Keratinocyte (primary cell): ENCODE measurements at regions not wholly inside any gene's neighbourhood (a gene's known extent, or its start where the extent isn't known, plus 50 kb on each side); places are given as distances from the start of the nearest gene placed in this dataset.

Source experiments
- DNase-seq: peaks from one replicate; pipeline ENCODE4 v3.0.0-alpha.2; 2011; ENCODE audit warnings: low read depth, missing footprints, low spot score
- FAIRE-seq: peaks from 2 replicates; lab custom pipeline; 2011; peaks lifted over from hg19 to GRCh38; lab: Jason Lieb, UNC
- H2AFZ ChIP-seq: 2 replicates; pipeline ENCODE4 v1.6.0; 2012; ENCODE audit warnings: low read length, control low read depth, inconsistent platforms; ENCODE audit not compliant: control insufficient read depth
- H3K27ac ChIP-seq: 2 replicates; pipeline ENCODE4 v1.5.1; 2011; ENCODE audit warnings: low read length; ENCODE audit not compliant: control insufficient read depth, insufficient read depth
- H3K27me3 ChIP-seq: 3 replicates; pipeline ENCODE4 v1.6.0; 2011; ENCODE audit warnings: low read length; ENCODE audit not compliant: control insufficient read depth, insufficient read depth; ENCODE audit errors: extremely low read depth
- H3K36me3 ChIP-seq, 2 experiments: 2 replicates in 1 of 2; 3 replicates in 1 of 2; pipeline ENCODE4 v1.5.1; 2011; ENCODE audit warnings: low read length in 2 of 2, mild to moderate bottlenecking in 1 of 2; ENCODE audit not compliant: control insufficient read depth in 2 of 2, insufficient read depth in 2 of 2; ENCODE audit errors: extremely low read depth in 1 of 2
- H3K4me1 ChIP-seq: 3 replicates; pipeline ENCODE4 v1.5.1; 2011; ENCODE audit warnings: low read length; ENCODE audit not compliant: control insufficient read depth, insufficient read depth; ENCODE audit errors: extremely low read depth
- H3K4me2 ChIP-seq: 3 replicates; pipeline ENCODE4 v1.6.0; 2011; ENCODE audit warnings: low read depth, low read length; ENCODE audit not compliant: control insufficient read depth, insufficient read depth; ENCODE audit errors: extremely low read depth
- H3K4me3 ChIP-seq, 3 experiments: fragments of 200-600 bp in 1 of 3; sonication (generic) in 1 of 3; 2 replicates in 2 of 3; 3 replicates in 1 of 3; pipeline ENCODE4 v1.5.1; 2011 to 2016; ENCODE audit warnings: low read length in 3 of 3, mild to moderate bottlenecking in 3 of 3, control low read depth in 2 of 3, inconsistent platforms in 1 of 3, low read depth in 1 of 3, mixed read lengths in 1 of 3, mixed run types in 1 of 3, moderate library complexity in 1 of 3; ENCODE audit not compliant: control insufficient read depth in 2 of 3, insufficient read depth in 2 of 3; ENCODE audit errors: extremely low read depth in 1 of 3
- H3K79me2 ChIP-seq: 2 replicates; pipeline ENCODE4 v1.6.0; 2012; ENCODE audit warnings: low read length; ENCODE audit not compliant: control insufficient read depth, insufficient read depth
- H3K9ac ChIP-seq: 3 replicates; pipeline ENCODE4 v1.6.0; 2011; ENCODE audit warnings: low read length; ENCODE audit not compliant: control insufficient read depth, insufficient read depth; ENCODE audit errors: extremely low read depth
- H3K9me1 ChIP-seq: 3 replicates; pipeline ENCODE4 v1.6.0; 2011; ENCODE audit warnings: low read length; ENCODE audit not compliant: control insufficient read depth, insufficient read depth; ENCODE audit errors: extremely low read depth
- H3K9me3 ChIP-seq: 2 replicates; pipeline ENCODE4 v1.5.1; 2012; ENCODE audit warnings: low read depth, low read length; ENCODE audit not compliant: control insufficient read depth
- H4K20me1 ChIP-seq: 3 replicates; pipeline ENCODE4 v1.6.0; 2011; ENCODE audit warnings: low read length; ENCODE audit not compliant: control insufficient read depth, insufficient read depth; ENCODE audit errors: extremely low read depth
- EZH2 ChIP-seq: IDR thresholded peaks from one replicate; pipeline ENCODE4 v1.6.1; 2012; ENCODE audit warnings: inconsistent platforms, mild to moderate bottlenecking, low read length, moderate library complexity
- dilution Hi-C: fragments of 300-500 bp; cut with MboI; formaldehyde crosslinking; loops from one replicate; pipeline ENCODE4 v1.7.0; 2020; ENCODE audit warnings: low sequenced_read_pairs; ENCODE audit not compliant: extremely low pct_ligation_motif_present
- TF ChIP-seq, protein P1 (sequence below), 3 experiments: IDR thresholded peaks in 1 of 3; conservative IDR thresholded peaks in 1 of 3; optimal IDR thresholded peaks in 1 of 3; 2 replicates in 2 of 3; 3 replicates in 1 of 3; pipeline versions ENCODE3 to v1.5.1; 2011; ENCODE audit warnings: low read length in 3 of 3, mild to moderate bottlenecking in 3 of 3, moderate library complexity in 2 of 3, control low read depth in 1 of 3, inconsistent platforms in 1 of 3; ENCODE audit not compliant: insufficient read depth in 2 of 3; ENCODE audit errors: extremely low read depth in 1 of 3

GRCh38 chr3:67804578-67804977 lies 150.2 kb upstream of the SUCLG2 start:
- H2AFZ ChIP-seq: no peak overlapping the region
- TF ChIP-seq, protein P1, sequence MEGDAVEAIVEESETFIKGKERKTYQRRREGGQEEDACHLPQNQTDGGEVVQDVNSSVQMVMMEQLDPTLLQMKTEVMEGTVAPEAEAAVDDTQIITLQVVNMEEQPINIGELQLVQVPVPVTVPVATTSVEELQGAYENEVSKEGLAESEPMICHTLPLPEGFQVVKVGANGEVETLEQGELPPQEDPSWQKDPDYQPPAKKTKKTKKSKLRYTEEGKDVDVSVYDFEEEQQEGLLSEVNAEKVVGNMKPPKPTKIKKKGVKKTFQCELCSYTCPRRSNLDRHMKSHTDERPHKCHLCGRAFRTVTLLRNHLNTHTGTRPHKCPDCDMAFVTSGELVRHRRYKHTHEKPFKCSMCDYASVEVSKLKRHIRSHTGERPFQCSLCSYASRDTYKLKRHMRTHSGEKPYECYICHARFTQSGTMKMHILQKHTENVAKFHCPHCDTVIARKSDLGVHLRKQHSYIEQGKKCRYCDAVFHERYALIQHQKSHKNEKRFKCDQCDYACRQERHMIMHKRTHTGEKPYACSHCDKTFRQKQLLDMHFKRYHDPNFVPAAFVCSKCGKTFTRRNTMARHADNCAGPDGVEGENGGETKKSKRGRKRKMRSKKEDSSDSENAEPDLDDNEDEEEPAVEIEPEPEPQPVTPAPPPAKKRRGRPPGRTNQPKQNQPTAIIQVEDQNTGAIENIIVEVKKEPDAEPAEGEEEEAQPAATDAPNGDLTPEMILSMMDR (optimal IDR thresholded peaks at IDR 0.05 in 1 of 3, IDR thresholded peaks at IDR 0.05 in 1 of 3, conservative IDR thresholded peaks at IDR 0.05 in 1 of 3; ENCODE audit: extremely low read depth in 1 of 3, insufficient read depth in 2 of 3, low read length in 3 of 3): no peak
- no peak for TF ChIP-seq EZH2
- FAIRE-seq (no peak), DNase-seq (no peak)
- no peak overlapping the region for H3K9ac ChIP-seq
- no peaks in the 10 kb centered on the region for H3K9me3 ChIP-seq
- H3K27ac ChIP-seq: no peak overlapping the region
- H3K36me3 ChIP-seq: no peaks in the 10 kb centered on the region
- dilution Hi-C loops: no loop called here
- no peaks in the 10 kb centered on the region for H3K79me2 ChIP-seq
- H3K4me2 ChIP-seq: no peak overlapping the region
- no peaks in the 10 kb centered on the region for H3K9me1 ChIP-seq
- H3K4me1 ChIP-seq: no peaks in the 10 kb centered on the region
- no peaks in the 10 kb centered on the region for H3K27me3 ChIP-seq
- no peaks in the 10 kb centered on the region for H4K20me1 ChIP-seq
- H3K4me3 ChIP-seq: no peak overlapping the region

GRCh38 chr3:67804089-67804488 lies 149.7 kb upstream of the SUCLG2 start:
- H2AFZ ChIP-seq: no peak overlapping the region
- DNase-seq: no peak
- no peaks in the 10 kb centered on the region for H4K20me1 ChIP-seq
- H3K27me3 ChIP-seq: no peaks in the 10 kb centered on the region
- H3K9me3 ChIP-seq: no peaks in the 10 kb centered on the region
- H3K9ac ChIP-seq: no peak overlapping the region
- H3K79me2 ChIP-seq: no peaks in the 10 kb centered on the region
- FAIRE-seq: no peak
- no peak overlapping the region for H3K27ac ChIP-seq
- H3K36me3 ChIP-seq: no peaks in the 10 kb centered on the region
- no peaks in the 10 kb centered on the region for H3K9me1 ChIP-seq
- H3K4me3 ChIP-seq: no peak overlapping the region
- no peak for TF ChIP-seq EZH2
- TF ChIP-seq, protein P1 (optimal IDR thresholded peaks at IDR 0.05 in 1 of 3, IDR thresholded peaks at IDR 0.05 in 1 of 3, conservative IDR thresholded peaks at IDR 0.05 in 1 of 3; ENCODE audit: extremely low read depth in 1 of 3, insufficient read depth in 2 of 3, low read length in 3 of 3): no peak
- dilution Hi-C loops: no loop called here
- H3K4me2 ChIP-seq: no peak overlapping the region
- H3K4me1 ChIP-seq: no peaks in the 10 kb centered on the region
